Tibial artery (tissue), 4 donors: ENCODE measurements at regions not wholly inside any gene's neighbourhood (a gene's known extent, or its start where the extent isn't known, plus 50 kb on each side); places are given as distances from the start of the nearest gene placed in this dataset.

Experiments
- DNase-seq, 2 donors: peaks; one replicate each; pipeline ENCODE4 v3.0.0-alpha.2; 2019
- H3K27ac ChIP-seq, 2 donors: fragments of 200-600 bp; sonication (generic) in 1 of 2; 1 replicate in 1 of 2; 2 replicates in 1 of 2; pipeline ENCODE4 v1.5.1; 2018 to 2019; ENCODE audit warnings: mild to moderate bottlenecking in 1 of 2
- H3K27me3 ChIP-seq, 2 donors: fragments of 200-600 bp; sonication (generic) in 1 of 2; one replicate each; pipeline versions ENCODE4 v1.5.1 to v1.6.0; 2016 to 2019
- H3K36me3 ChIP-seq, 3 donors: fragments of 200-600 bp; sonication (generic) in 2 of 3; one replicate each; pipeline ENCODE4 v1.5.1; 2016 to 2019; ENCODE audit warnings: mild to moderate bottlenecking in 2 of 3
- H3K4me1 ChIP-seq, 4 donors: fragments of 200-600 bp; sonication (generic) in 2 of 4; 1 replicate in 3 of 4; 2 replicates in 1 of 4; pipeline ENCODE4 v1.5.1; 2016 to 2019
- H3K4me3 ChIP-seq, 2 donors: fragments of 200-600 bp; sonication (generic) in 1 of 2; 1 replicate in 1 of 2; 2 replicates in 1 of 2; pipeline ENCODE4 v1.5.1; 2018 to 2019; ENCODE audit warnings: mild to moderate bottlenecking in 2 of 2
- H3K9me3 ChIP-seq, 3 donors: fragments of 200-600 bp; sonication (generic) in 1 of 3; one replicate each; pipeline ENCODE4 v1.5.1; 2016 to 2019
- CTCF ChIP-seq, 2 experiments: fragments of 200-600 bp in 1 of 2; fragments of 450-650 bp in 1 of 2; IDR thresholded peaks; one replicate each; pipeline ENCODE4 v1.5.1; 2017 to 2019; ENCODE audit warnings: antibody characterized with exemption in 2 of 2, mild to moderate bottlenecking in 1 of 2, moderate library complexity in 1 of 2
- intact Hi-C: fragments of 100-400 bp; cut with DNase I; formaldehyde crosslinking; loops from one replicate; pipeline ENCODE4 v1.15.0; 2023; ENCODE audit warnings: low total_unique reads

DNA sequence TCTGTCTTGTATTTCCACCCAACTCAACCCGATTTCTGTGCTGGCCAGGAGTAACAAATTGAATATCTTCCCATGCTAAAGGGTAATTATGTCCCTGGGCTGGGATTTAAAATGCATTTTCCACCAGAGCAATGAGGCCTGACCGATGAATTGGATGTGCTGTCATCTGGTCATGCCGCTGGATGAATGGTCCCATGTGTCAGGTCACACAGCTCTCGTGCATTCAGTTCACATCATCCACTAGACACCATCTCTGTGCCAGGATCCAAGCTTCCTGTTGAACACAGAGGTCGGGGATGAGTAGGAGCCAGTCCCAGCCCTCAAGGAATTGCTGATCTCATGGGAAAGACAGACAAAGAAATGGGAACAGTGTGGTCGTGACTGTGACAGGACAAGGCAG, 200.8 kb downstream of the ADRA2A start:
- Histone ChIP-seq H3K9me3 (peaks cover 0 to 3% (median 0%) of the 10 kb centered on the region in 3 donors), H3K36me3 (no peaks in the 10 kb centered on the region), H3K27ac (no peak overlapping the region), H3K27me3 (no peaks in the 10 kb centered on the region), H3K4me1 (no peaks in the 10 kb centered on the region), H3K4me3 (no peak overlapping the region)
- intact Hi-C loops = no loop called here
- no peak for DNase-seq
- TF ChIP-seq CTCF (IDR thresholded peaks at IDR 0.05) = no peak

- no peak for TF ChIP-seq CTCF (IDR thresholded peaks at IDR 0.05)
- Histone ChIP-seq H3K4me3 (no peak overlapping the region), H3K27me3 (no peaks in the 10 kb centered on the region), H3K4me1 (no peaks in the 10 kb centered on the region), H3K9me3 (peaks cover 0 to 3% (median 0%) of the 10 kb centered on the region in 3 donors), H3K27ac (no peak overlapping the region), H3K36me3 (no peaks in the 10 kb centered on the region)
- DNase-seq = no peak
- intact Hi-C loops = no loop called here
Measured at GRCh38 chr10:111278266-111278665, 201.4 kb downstream of the ADRA2A start.

GRCh38 chr10:111281516-111281915, 204.7 kb downstream of the ADRA2A start:
- Histone ChIP-seq H3K9me3 (peaks cover 0 to 3% (median 0%) of the 10 kb centered on the region in 3 donors), H3K4me3 (no peak overlapping the region), H3K27ac (no peak overlapping the region), H3K4me1 (no peaks in the 10 kb centered on the region), H3K36me3 (no peaks in the 10 kb centered on the region), H3K27me3 (no peaks in the 10 kb centered on the region)
- no peak for TF ChIP-seq CTCF (IDR thresholded peaks at IDR 0.05)
- intact Hi-C loops = no loop called here
- DNase-seq = no peak

GRCh38 chr10:111289461-111289860, 212.6 kb downstream of the ADRA2A start:
- no peak overlapping the region for H3K4me3 ChIP-seq
- no peaks in the 10 kb centered on the region for H3K9me3 ChIP-seq
- no peak for TF ChIP-seq CTCF (IDR thresholded peaks at IDR 0.05)
- DNase-seq = no peak
- H3K36me3 ChIP-seq = no peaks in the 10 kb centered on the region
- no peaks in the 10 kb centered on the region for H3K4me1 ChIP-seq
- intact Hi-C loops = no loop called here
- no peaks in the 10 kb centered on the region for H3K27me3 ChIP-seq
- H3K27ac ChIP-seq = no peak overlapping the region

- intact Hi-C loops = no loop called here
- no peak overlapping the region for H3K4me3 ChIP-seq
- DNase-seq = no peak
- no peak overlapping the region for H3K27ac ChIP-seq
- no peaks in the 10 kb centered on the region for H3K36me3 ChIP-seq
- no peaks in the 10 kb centered on the region for H3K27me3 ChIP-seq
- H3K4me1 ChIP-seq = no peaks in the 10 kb centered on the region
- no peak for TF ChIP-seq CTCF (IDR thresholded peaks at IDR 0.05)
- H3K9me3 ChIP-seq = no peaks in the 10 kb centered on the region
Measured at GRCh38 chr10:111290649-111291048, 213.8 kb downstream of the ADRA2A start.

GRCh38 chr10:111295788-111296187, 219.0 kb downstream of the ADRA2A start:
- TF ChIP-seq CTCF (IDR thresholded peaks at IDR 0.05) = no peak
- Histone ChIP-seq H3K27ac (no peak overlapping the region), H3K36me3 (no peaks in the 10 kb centered on the region), H3K4me3 (no peak overlapping the region), H3K9me3 (no peaks in the 10 kb centered on the region), H3K27me3 (no peaks in the 10 kb centered on the region), H3K4me1 (no peaks in the 10 kb centered on the region)
- no peak for DNase-seq
- intact Hi-C loops = no loop called here
